ENCODE measurements at regions not wholly inside any gene's neighbourhood (a gene's known extent, or its start where the extent isn't known, plus 50 kb on each side); places are given as distances from the start of the nearest gene placed in this dataset.

DNA sequence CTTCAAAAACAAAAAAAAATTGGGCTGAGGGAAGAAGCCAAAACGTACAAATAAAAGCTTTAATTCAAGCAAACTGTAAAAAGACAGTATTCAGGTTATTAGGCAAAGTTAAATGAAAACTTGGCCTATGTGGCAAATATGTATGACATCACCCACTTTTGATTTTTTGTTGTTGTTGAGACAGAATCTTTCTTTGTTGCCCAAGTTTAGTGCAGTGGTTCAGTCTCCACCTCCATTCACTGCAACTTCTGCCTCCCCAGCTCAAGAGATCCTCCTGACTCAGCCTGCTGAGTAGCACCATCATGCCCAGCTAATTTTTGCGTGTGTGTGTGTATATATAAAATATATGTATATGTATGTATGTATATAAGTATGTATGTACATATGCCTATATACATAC, 440.4 kb upstream of the NRXN1 start:
- TF ChIP-seq EZH2 (optimal IDR thresholded peaks at IDR 0.05; ENCODE audit: low read depth, low read length) = no peak
- TF ChIP-seq, protein P1, sequence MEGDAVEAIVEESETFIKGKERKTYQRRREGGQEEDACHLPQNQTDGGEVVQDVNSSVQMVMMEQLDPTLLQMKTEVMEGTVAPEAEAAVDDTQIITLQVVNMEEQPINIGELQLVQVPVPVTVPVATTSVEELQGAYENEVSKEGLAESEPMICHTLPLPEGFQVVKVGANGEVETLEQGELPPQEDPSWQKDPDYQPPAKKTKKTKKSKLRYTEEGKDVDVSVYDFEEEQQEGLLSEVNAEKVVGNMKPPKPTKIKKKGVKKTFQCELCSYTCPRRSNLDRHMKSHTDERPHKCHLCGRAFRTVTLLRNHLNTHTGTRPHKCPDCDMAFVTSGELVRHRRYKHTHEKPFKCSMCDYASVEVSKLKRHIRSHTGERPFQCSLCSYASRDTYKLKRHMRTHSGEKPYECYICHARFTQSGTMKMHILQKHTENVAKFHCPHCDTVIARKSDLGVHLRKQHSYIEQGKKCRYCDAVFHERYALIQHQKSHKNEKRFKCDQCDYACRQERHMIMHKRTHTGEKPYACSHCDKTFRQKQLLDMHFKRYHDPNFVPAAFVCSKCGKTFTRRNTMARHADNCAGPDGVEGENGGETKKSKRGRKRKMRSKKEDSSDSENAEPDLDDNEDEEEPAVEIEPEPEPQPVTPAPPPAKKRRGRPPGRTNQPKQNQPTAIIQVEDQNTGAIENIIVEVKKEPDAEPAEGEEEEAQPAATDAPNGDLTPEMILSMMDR (IDR thresholded peaks at IDR 0.05; ENCODE audit: low read length) = no peak
- no peak for TF ChIP-seq EZH2phosphoT487 (IDR thresholded peaks at IDR 0.05; ENCODE audit: low read length)
